Neural cell (in vitro differentiated cells): ENCODE measurements at regions not wholly inside any gene's neighbourhood (a gene's known extent, or its start where the extent isn't known, plus 50 kb on each side); places are given as distances from the start of the nearest gene placed in this dataset.

ENCODE experiments used
- H2AFZ ChIP-seq: fragments of 200-600, 300-800 bp; sonication (generic), shearing (Covaris generic); 2 replicates; pipeline ENCODE4 v1.6.0; 2014; ENCODE audit warnings: low read depth, mild to moderate bottlenecking, antibody characterized with exemption, low read length, moderate library complexity
- H3F3A ChIP-seq: fragments of 200-600 bp; shearing (Covaris generic); 2 replicates; pipeline ENCODE4 v1.6.1; 2016; ENCODE audit warnings: mild to moderate bottlenecking, moderate library complexity, mixed read lengths, antibody characterized with exemption, low read length; ENCODE audit not compliant: insufficient read depth, poor library complexity, severe bottlenecking
- H3K27ac ChIP-seq: fragments of 200-600, 300-800 bp; sonication (generic), shearing (Covaris generic); 2 replicates; pipeline ENCODE4 v1.5.1; 2014; ENCODE audit warnings: mild to moderate bottlenecking, low read length, moderate library complexity
- H3K27me3 ChIP-seq: fragments of 300-800, 200-600 bp; sonication (generic), shearing (Covaris generic); 2 replicates; pipeline ENCODE4 v1.6.0; 2014; ENCODE audit warnings: mild to moderate bottlenecking, low read depth, low read length, moderate library complexity; ENCODE audit not compliant: insufficient read depth
- H3K36me3 ChIP-seq: fragments of 300-800, 200-600 bp; sonication (generic), shearing (Covaris generic); 2 replicates; pipeline ENCODE4 v1.5.1; 2014; ENCODE audit warnings: mild to moderate bottlenecking, antibody characterized with exemption, low read length, moderate library complexity; ENCODE audit not compliant: insufficient read depth
- H3K4me2 ChIP-seq: fragments of 300-800, 200-600 bp; sonication (generic), shearing (Covaris generic); 2 replicates; pipeline ENCODE4 v1.6.0; 2014; ENCODE audit warnings: mild to moderate bottlenecking, low read length
- H3K4me3 ChIP-seq: fragments of 300-800, 200-600 bp; sonication (generic), shearing (Covaris generic); 2 replicates; pipeline ENCODE4 v1.5.1; 2014; ENCODE audit warnings: mild to moderate bottlenecking, low read length, moderate library complexity
- H3K79me2 ChIP-seq: fragments of 200-600 bp; shearing (Covaris generic); replicated peaks from 2 replicates; pipeline ENCODE4 v1.6.0; 2014; ENCODE audit warnings: mild to moderate bottlenecking, low read length, moderate library complexity; ENCODE audit not compliant: insufficient read depth
- H3K9ac ChIP-seq: fragments of 300-800, 200-600 bp; sonication (generic), shearing (Covaris generic); 2 replicates; pipeline ENCODE4 v1.6.1; 2016; ENCODE audit warnings: mild to moderate bottlenecking, low read length, mixed read lengths
- H3K9me2 ChIP-seq: fragments of 200-600 bp; shearing (Covaris generic); 2 replicates; pipeline ENCODE4 v1.6.1; 2016; ENCODE audit warnings: mild to moderate bottlenecking, low read length, mixed read lengths; ENCODE audit not compliant: insufficient read depth
- H3K9me3 ChIP-seq: fragments of 200-600, 300-800 bp; sonication (generic), shearing (Covaris generic); 2 replicates; pipeline ENCODE4 v1.6.1; 2016; ENCODE audit warnings: mild to moderate bottlenecking, mixed run types, low read length, moderate library complexity, mixed read lengths
- H4K20me1 ChIP-seq: fragments of 200-600 bp; shearing (Covaris generic); 2 replicates; pipeline ENCODE4 v1.6.1; 2016; ENCODE audit warnings: mild to moderate bottlenecking, mixed run types; ENCODE audit not compliant: insufficient read depth
- EP300 ChIP-seq: fragments of 450-650 bp; conservative IDR thresholded peaks from 2 replicates; pipeline ENCODE4 v1.6.1; 2014; ENCODE audit warnings: antibody characterized with exemption, mild to moderate bottlenecking, moderate library complexity; ENCODE audit not compliant: poor library complexity, severe bottlenecking
- EZH2 ChIP-seq: fragments of 200-600, 300-800 bp; shearing (Covaris generic), sonication (generic); IDR thresholded peaks from 2 replicates; pipeline ENCODE4 v1.6.1; 2014; ENCODE audit warnings: antibody characterized with exemption, low read length, borderline replicate concordance, mild to moderate bottlenecking; ENCODE audit not compliant: insufficient read depth, poor library complexity, severe bottlenecking
- MXI1 ChIP-seq: fragments of 450-650 bp; conservative IDR thresholded peaks from 2 replicates; pipeline ENCODE4 v1.6.1; 2014; ENCODE audit warnings: antibody characterized with exemption, mild to moderate bottlenecking; ENCODE audit not compliant: poor library complexity, severe bottlenecking
- POLR2AphosphoS5 ChIP-seq: IDR thresholded peaks from 2 replicates; pipeline ENCODE4 v1.6.1; 2012
- RAD21 ChIP-seq: fragments of 450-650 bp; conservative IDR thresholded peaks from 2 replicates; pipeline ENCODE4 v1.6.1; 2014; ENCODE audit warnings: antibody characterized with exemption, mild to moderate bottlenecking, moderate library complexity
- SMC3 ChIP-seq: fragments of 450-650 bp; conservative IDR thresholded peaks from 2 replicates; pipeline ENCODE4 v1.6.1; 2014; ENCODE audit warnings: antibody characterized with exemption, mild to moderate bottlenecking, moderate library complexity; ENCODE audit not compliant: poor library complexity
- TAF1 ChIP-seq: IDR thresholded peaks from 2 replicates; pipeline ENCODE4 v1.6.1; 2012; ENCODE audit warnings: low read depth
- TF ChIP-seq, protein P1 (sequence below): fragments of 450-650 bp; IDR thresholded peaks from 2 replicates; pipeline ENCODE4 v1.5.1; 2014; ENCODE audit warnings: antibody characterized with exemption, mild to moderate bottlenecking, moderate library complexity; ENCODE audit not compliant: poor library complexity, severe bottlenecking
- TF ChIP-seq, protein P2 (sequence below): IDR thresholded peaks from 2 replicates; pipeline ENCODE4 v1.6.1; 2012; ENCODE audit warnings: borderline replicate concordance

- no peaks in the 10 kb centered on the region for H3K79me2 ChIP-seq
- H3K9me3 ChIP-seq = no peaks in the 10 kb centered on the region
- H3K27ac ChIP-seq = no peak overlapping the region
- no peaks in the 10 kb centered on the region for H3K27me3 ChIP-seq
- TF ChIP-seq POLR2AphosphoS5 (no peak), EZH2 (no peak), RAD21 (no peak), TAF1 (no peak), MXI1 (no peak), SMC3 (no peak), EP300 (no peak)
- TF ChIP-seq, protein P1, sequence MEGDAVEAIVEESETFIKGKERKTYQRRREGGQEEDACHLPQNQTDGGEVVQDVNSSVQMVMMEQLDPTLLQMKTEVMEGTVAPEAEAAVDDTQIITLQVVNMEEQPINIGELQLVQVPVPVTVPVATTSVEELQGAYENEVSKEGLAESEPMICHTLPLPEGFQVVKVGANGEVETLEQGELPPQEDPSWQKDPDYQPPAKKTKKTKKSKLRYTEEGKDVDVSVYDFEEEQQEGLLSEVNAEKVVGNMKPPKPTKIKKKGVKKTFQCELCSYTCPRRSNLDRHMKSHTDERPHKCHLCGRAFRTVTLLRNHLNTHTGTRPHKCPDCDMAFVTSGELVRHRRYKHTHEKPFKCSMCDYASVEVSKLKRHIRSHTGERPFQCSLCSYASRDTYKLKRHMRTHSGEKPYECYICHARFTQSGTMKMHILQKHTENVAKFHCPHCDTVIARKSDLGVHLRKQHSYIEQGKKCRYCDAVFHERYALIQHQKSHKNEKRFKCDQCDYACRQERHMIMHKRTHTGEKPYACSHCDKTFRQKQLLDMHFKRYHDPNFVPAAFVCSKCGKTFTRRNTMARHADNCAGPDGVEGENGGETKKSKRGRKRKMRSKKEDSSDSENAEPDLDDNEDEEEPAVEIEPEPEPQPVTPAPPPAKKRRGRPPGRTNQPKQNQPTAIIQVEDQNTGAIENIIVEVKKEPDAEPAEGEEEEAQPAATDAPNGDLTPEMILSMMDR = no peak
- TF ChIP-seq, protein P2, sequence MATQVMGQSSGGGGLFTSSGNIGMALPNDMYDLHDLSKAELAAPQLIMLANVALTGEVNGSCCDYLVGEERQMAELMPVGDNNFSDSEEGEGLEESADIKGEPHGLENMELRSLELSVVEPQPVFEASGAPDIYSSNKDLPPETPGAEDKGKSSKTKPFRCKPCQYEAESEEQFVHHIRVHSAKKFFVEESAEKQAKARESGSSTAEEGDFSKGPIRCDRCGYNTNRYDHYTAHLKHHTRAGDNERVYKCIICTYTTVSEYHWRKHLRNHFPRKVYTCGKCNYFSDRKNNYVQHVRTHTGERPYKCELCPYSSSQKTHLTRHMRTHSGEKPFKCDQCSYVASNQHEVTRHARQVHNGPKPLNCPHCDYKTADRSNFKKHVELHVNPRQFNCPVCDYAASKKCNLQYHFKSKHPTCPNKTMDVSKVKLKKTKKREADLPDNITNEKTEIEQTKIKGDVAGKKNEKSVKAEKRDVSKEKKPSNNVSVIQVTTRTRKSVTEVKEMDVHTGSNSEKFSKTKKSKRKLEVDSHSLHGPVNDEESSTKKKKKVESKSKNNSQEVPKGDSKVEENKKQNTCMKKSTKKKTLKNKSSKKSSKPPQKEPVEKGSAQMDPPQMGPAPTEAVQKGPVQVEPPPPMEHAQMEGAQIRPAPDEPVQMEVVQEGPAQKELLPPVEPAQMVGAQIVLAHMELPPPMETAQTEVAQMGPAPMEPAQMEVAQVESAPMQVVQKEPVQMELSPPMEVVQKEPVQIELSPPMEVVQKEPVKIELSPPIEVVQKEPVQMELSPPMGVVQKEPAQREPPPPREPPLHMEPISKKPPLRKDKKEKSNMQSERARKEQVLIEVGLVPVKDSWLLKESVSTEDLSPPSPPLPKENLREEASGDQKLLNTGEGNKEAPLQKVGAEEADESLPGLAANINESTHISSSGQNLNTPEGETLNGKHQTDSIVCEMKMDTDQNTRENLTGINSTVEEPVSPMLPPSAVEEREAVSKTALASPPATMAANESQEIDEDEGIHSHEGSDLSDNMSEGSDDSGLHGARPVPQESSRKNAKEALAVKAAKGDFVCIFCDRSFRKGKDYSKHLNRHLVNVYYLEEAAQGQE = no peak
- no peak overlapping the region for H3K4me2 ChIP-seq
- no peaks in the 10 kb centered on the region for H3F3A ChIP-seq
- H3K9ac ChIP-seq = no peak overlapping the region
- H3K36me3 ChIP-seq = no peaks in the 10 kb centered on the region
- no peaks in the 10 kb centered on the region for H3K9me2 ChIP-seq
- no peak overlapping the region for H3K4me3 ChIP-seq
- no peak overlapping the region for H2AFZ ChIP-seq
- H4K20me1 ChIP-seq = no peaks in the 10 kb centered on the region
Observed at GRCh38 chr13:37277007-37277406, 171.5 kb upstream of the CSNK1A1L start.

DNA sequence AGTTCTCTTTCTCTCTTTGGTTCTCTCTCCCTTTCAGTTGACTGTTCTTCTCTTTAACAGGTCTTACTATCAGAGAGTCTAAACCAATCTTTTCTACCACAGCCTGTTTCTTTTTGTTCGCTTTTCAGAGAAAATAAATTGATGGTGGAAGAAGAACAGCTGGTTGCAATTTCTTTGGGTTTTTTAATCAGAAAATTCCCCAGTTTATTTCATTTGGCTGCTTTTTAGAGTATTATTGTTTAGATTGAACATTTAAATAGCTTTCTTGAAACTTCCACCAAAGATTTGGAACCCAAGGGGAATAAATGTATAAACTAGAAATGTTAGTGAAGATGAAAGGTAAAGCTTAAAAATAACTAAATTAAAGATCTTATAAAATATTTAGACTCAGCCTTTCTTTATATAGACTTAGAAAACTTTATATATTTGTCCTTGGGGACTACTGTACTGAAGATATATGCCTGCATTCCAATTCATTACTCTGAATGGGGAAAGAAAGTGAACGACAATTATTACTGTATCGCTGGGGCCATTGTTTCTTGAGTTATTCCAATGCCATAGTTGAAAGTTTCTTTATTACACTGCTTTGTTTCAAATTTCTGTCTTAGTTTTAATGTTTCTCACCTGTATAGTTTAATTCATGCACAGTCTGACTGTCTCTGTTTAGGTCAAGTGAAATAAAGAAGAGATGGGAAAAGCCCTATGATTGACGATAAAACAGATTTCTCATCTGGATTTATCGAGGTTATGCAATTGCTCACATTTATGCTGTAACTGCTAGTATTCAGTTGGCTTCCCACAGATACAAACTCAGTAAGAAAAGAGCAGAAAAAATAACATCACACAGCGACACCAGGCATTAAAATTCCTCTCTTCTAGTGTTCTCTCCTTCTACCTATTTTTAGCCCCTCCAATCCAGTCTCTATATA lies 169.4 kb upstream of the CSNK1A1L start:
- Histone ChIP-seq H3K9me2 (no peaks in the 10 kb centered on the region), H3K27ac (no peak overlapping the region), H3K36me3 (no peaks in the 10 kb centered on the region), H2AFZ (no peak overlapping the region), H3K4me3 (no peak overlapping the region), H3F3A (no peaks in the 10 kb centered on the region), H3K4me2 (no peak overlapping the region), H3K9ac (no peak overlapping the region), H3K27me3 (no peaks in the 10 kb centered on the region), H3K9me3 (no peaks in the 10 kb centered on the region), H3K79me2 (no peaks in the 10 kb centered on the region), H4K20me1 (no peaks in the 10 kb centered on the region)
- TF ChIP-seq, protein P2 = no peak
- TF ChIP-seq, protein P1 = no peak
- TF ChIP-seq RAD21 (no peak), POLR2AphosphoS5 (no peak), EP300 (no peak), SMC3 (no peak), MXI1 (no peak), TAF1 (no peak), EZH2 (no peak)
